PFSK-1 (cell line): ENCODE measurements at regions not wholly inside any gene's neighbourhood (a gene's known extent, or its start where the extent isn't known, plus 50 kb on each side); places are given as distances from the start of the nearest gene placed in this dataset.

Experiments
- FOXP2 ChIP-seq: optimal IDR thresholded peaks from 2 replicates; pipeline ENCODE3; 2011; ENCODE audit warnings: borderline replicate concordance, control low read depth, inconsistent platforms; ENCODE audit not compliant: insufficient read depth; ENCODE audit errors: extremely low read length, extremely low read depth
- POLR2AphosphoS5 ChIP-seq: IDR thresholded peaks from 2 replicates; pipeline ENCODE4 v1.6.1; 2012; ENCODE audit warnings: low read depth, mild to moderate bottlenecking, control low read depth, low read length, moderate library complexity
- SIN3A ChIP-seq: IDR thresholded peaks from 2 replicates; pipeline ENCODE4 v1.6.1; 2012; ENCODE audit warnings: mild to moderate bottlenecking, low read length, moderate library complexity, borderline replicate concordance; ENCODE audit not compliant: insufficient read depth
- TAF1 ChIP-seq: IDR thresholded peaks from 2 replicates; pipeline ENCODE4 v1.6.1; 2012; ENCODE audit warnings: low read length, control low read depth, borderline replicate concordance; ENCODE audit not compliant: insufficient read depth
- TF ChIP-seq, protein P1 (sequence below), 2 experiments: IDR thresholded peaks; 2 replicates each; pipeline versions ENCODE4 v1.6.1 to v1.8.0; 2011 to 2012; ENCODE audit warnings: low read depth in 2 of 2, low read length in 2 of 2, control low read depth in 1 of 2, inconsistent platforms in 1 of 2, mild to moderate bottlenecking in 1 of 2, moderate library complexity in 1 of 2; ENCODE audit not compliant: insufficient read depth in 1 of 2

DNA sequence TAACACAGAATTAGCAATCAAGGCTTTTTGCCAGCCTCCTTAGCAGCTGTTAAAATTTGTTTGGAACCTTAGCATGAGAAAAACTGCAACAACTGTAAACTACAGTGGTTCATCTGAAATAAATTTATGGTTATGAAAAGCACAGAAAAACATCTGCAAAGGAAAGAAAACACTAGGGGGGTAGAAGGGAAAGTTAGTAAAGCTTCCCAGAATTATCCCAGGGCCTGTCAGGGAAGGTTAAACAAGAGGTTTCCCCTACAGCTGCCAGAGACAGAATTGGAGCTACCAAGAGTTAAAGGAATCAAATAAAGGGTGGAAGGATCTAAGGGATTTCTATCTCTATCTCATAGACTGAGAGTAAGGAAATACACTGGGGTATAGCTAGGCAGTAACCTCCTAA is 234.7 kb upstream of the DIAPH2 start:
- TF ChIP-seq SIN3A (no peak), FOXP2 (no peak), POLR2AphosphoS5 (no peak), TAF1 (no peak)
- TF ChIP-seq, protein P1, sequence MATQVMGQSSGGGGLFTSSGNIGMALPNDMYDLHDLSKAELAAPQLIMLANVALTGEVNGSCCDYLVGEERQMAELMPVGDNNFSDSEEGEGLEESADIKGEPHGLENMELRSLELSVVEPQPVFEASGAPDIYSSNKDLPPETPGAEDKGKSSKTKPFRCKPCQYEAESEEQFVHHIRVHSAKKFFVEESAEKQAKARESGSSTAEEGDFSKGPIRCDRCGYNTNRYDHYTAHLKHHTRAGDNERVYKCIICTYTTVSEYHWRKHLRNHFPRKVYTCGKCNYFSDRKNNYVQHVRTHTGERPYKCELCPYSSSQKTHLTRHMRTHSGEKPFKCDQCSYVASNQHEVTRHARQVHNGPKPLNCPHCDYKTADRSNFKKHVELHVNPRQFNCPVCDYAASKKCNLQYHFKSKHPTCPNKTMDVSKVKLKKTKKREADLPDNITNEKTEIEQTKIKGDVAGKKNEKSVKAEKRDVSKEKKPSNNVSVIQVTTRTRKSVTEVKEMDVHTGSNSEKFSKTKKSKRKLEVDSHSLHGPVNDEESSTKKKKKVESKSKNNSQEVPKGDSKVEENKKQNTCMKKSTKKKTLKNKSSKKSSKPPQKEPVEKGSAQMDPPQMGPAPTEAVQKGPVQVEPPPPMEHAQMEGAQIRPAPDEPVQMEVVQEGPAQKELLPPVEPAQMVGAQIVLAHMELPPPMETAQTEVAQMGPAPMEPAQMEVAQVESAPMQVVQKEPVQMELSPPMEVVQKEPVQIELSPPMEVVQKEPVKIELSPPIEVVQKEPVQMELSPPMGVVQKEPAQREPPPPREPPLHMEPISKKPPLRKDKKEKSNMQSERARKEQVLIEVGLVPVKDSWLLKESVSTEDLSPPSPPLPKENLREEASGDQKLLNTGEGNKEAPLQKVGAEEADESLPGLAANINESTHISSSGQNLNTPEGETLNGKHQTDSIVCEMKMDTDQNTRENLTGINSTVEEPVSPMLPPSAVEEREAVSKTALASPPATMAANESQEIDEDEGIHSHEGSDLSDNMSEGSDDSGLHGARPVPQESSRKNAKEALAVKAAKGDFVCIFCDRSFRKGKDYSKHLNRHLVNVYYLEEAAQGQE (IDR thresholded peaks at IDR 0.05; ENCODE audit: insufficient read depth in 1 of 2, low read depth in 2 of 2, low read length in 2 of 2), result no peak

DNA sequence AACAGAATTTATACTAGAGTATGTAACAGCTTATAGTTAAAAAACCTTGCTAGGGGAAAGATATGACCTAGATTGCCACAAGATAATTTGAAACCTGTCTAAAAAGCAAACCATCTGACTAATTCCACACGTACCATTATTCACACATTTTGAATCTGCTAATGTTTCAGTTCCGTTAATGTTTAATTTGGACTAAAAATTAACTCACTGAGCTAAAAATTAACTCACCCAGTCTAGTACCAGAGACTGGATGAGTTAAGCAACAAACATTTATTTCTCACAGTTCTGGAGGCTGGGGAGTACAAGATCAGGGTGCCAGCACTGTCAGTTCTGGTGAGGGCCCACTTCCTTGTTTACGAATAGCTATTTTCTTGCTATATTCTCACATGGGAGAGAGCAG is 231.5 kb upstream of the DIAPH2 start:
- TF ChIP-seq POLR2AphosphoS5, result no peak
- no peak for TF ChIP-seq SIN3A
- TF ChIP-seq, protein P1 (IDR thresholded peaks at IDR 0.05; ENCODE audit: insufficient read depth in 1 of 2, low read depth in 2 of 2, low read length in 2 of 2), result no peak
- no peak for TF ChIP-seq TAF1
- no peak for TF ChIP-seq FOXP2

DNA sequence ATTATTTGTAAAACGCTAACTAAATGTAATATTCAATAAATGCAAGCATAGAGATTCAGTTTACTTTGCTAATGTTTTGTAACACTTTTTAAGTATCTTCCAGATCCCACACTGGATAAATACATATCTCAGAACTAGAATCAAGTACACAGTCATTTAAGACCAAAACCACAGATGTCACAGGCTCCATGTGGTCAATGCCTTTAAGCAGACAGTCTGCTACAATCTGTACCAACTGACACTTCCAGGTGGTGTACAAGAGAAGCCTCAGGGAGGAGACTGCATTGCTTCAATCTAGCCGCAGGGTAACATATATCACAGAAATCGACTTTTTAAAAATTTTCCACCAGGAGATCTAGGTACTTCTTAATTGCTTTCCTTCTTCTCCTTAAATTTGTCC is 229.6 kb upstream of the DIAPH2 start:
- TF ChIP-seq FOXP2 (no peak), TAF1 (no peak), SIN3A (no peak), POLR2AphosphoS5 (no peak)
- TF ChIP-seq, protein P1 (IDR thresholded peaks at IDR 0.05; ENCODE audit: insufficient read depth in 1 of 2, low read depth in 2 of 2, low read length in 2 of 2), result no peak

DNA sequence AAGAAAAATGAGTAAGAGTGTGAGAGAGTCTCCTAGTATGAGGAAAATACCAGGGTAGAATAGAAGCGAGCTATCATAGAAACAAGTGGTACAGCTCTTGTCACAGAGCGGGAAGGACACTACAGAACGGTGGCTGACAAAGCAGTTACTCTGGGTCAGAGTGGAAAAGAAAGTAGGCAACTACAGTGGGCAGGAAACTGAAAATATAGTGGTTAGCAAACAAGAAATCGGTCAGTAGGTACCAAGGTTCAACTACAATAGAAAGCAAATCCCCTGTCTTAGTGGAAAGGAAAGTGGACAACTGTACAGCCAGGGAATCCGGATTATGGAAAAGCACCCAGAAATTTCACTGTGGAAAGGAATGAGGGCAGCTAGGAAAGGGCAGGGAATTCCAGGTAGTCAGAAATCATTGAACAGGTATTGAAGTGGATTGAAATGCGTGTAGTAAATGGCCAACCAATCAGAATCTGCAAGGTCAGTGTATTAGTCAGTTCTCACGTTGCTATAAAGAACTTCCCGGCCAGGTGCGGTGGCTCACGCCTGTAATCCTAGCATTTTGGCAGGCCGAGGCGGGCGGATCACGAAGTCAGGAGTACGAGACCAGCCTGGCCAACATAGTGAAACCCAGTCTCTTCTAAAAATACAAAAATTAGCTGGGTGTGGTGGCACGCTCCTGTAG is 219.6 kb upstream of the DIAPH2 start:
- TF ChIP-seq, protein P1 (IDR thresholded peaks at IDR 0.05; ENCODE audit: insufficient read depth in 1 of 2, low read depth in 2 of 2, low read length in 2 of 2), result no peak
- no peak for TF ChIP-seq FOXP2
- TF ChIP-seq SIN3A, result no peak
- no peak for TF ChIP-seq POLR2AphosphoS5
- no peak for TF ChIP-seq TAF1
